Esophagus muscularis mucosa (tissue), 4 donors: ENCODE measurements at regions not wholly inside any gene's neighbourhood (a gene's known extent, or its start where the extent isn't known, plus 50 kb on each side); places are given as distances from the start of the nearest gene placed in this dataset.

Experiments used
- EP300 ChIP-seq: sonication (generic); formaldehyde crosslinking; IDR thresholded peaks from one replicate; pipeline ENCODE4 v1.6.1; 2017; ENCODE audit warnings: antibody characterized with exemption
- POLR2AphosphoS5 ChIP-seq, 2 donors: sonication (generic); formaldehyde crosslinking; IDR thresholded peaks; one replicate each; pipeline ENCODE4 v1.6.1; 2017; ENCODE audit warnings: antibody characterized with exemption in 2 of 2
- TF ChIP-seq, protein P1 (sequence below), 3 experiments: fragments of 200-600 bp in 2 of 3; fragments of 450-650 bp in 1 of 3; sonication (generic) in 2 of 3; IDR thresholded peaks; one replicate each; pipeline ENCODE4 v1.5.1; 2017 to 2019; ENCODE audit warnings: antibody characterized with exemption in 3 of 3, mild to moderate bottlenecking in 2 of 3, moderate library complexity in 1 of 3

DNA sequence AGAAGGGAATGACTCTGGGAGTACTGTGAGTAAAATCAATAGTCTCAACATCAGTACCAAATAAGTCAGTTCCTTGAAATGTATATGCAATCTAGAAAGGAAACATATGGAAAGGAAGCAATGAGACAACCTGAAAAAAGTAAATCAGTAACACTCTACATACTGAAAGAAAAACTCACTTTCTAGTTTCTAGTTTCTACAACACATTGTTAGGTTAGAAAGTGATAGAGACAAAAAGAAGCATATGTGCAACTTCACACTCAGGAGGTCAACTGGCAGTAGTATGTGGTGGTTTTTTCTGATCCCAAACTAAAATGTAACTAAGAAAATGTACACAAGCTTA lies 156.5 kb upstream of the SOX6 start:
- TF ChIP-seq, protein P1, sequence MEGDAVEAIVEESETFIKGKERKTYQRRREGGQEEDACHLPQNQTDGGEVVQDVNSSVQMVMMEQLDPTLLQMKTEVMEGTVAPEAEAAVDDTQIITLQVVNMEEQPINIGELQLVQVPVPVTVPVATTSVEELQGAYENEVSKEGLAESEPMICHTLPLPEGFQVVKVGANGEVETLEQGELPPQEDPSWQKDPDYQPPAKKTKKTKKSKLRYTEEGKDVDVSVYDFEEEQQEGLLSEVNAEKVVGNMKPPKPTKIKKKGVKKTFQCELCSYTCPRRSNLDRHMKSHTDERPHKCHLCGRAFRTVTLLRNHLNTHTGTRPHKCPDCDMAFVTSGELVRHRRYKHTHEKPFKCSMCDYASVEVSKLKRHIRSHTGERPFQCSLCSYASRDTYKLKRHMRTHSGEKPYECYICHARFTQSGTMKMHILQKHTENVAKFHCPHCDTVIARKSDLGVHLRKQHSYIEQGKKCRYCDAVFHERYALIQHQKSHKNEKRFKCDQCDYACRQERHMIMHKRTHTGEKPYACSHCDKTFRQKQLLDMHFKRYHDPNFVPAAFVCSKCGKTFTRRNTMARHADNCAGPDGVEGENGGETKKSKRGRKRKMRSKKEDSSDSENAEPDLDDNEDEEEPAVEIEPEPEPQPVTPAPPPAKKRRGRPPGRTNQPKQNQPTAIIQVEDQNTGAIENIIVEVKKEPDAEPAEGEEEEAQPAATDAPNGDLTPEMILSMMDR (IDR thresholded peaks at IDR 0.05): no peak
- TF ChIP-seq POLR2AphosphoS5 (IDR thresholded peaks at IDR 0.05) (no peak), EP300 (no peak)
